K562 (cell line): ENCODE measurements at regions not wholly inside any gene's neighbourhood (a gene's known extent, or its start where the extent isn't known, plus 50 kb on each side); places are given as distances from the start of the nearest gene placed in this dataset.

ENCODE experiments used
- ATAC-seq: fragments of 200-7000 bp; cut with Tn5 transposase; 3 replicates; pipeline ENCODE4 v1.9.1; 2020; ENCODE audit warnings: moderate library complexity
- BruUV-seq: library from RNA; stranded (reverse); fragments of 400-500 nt; replicated peaks from 2 replicates; lab custom pipeline; 2021; lab: Mats Ljungman, UMichigan
- CTCF ChIA-PET: fragments of 300-600 bp; formaldehyde crosslinking; extraction: SDS; loops from one replicate; lab custom pipeline; 2021; ENCODE audit warnings: low intra/inter-chr PET ratio; lab: Yijun Ruan, JAX
- POLR2A ChIA-PET: fragments of 300-600, 350-650 bp; sonication (Branson Sonifier 250); formaldehyde crosslinking; extraction: SDS; loops from one replicate; lab custom pipeline; 2021; ENCODE audit warnings: antibody characterized with exemption, inconsistent platforms; lab: Yijun Ruan, JAX
- DNase-seq, 4 experiments: peaks; one replicate each; pipeline versions ENCODE4 v3.0.0 to v3.0.0-alpha.2; 2011 to 2018; ENCODE audit warnings: low spot score in 3 of 4, mixed read lengths in 3 of 4; ENCODE audit errors: extremely low read depth in 1 of 4
- FAIRE-seq: peaks from 2 replicates; lab custom pipeline; 2011; peaks lifted over from hg19 to GRCh38; lab: Jason Lieb, UNC
- H2AFZ ChIP-seq: 2 replicates; pipeline ENCODE4 v1.6.0; 2011; ENCODE audit warnings: low read depth, low read length, control low read depth, inconsistent platforms
- H3K27ac ChIP-seq: fragments of 200-600 bp; 3 replicates; pipeline ENCODE4 v1.8.0; 2011; ENCODE audit warnings: low read depth, mild to moderate bottlenecking, control low read depth, inconsistent platforms, low read length, moderate library complexity, mixed read lengths; ENCODE audit errors: extremely low read depth
- H3K27me3 ChIP-seq, 2 experiments: fragments of 300-600 bp in 1 of 2; 2 replicates in 1 of 2; 3 replicates in 1 of 2; pipeline versions ENCODE4 v1.6.0 to v1.8.0; 2011; ENCODE audit warnings: inconsistent platforms in 2 of 2, low read length in 2 of 2, mild to moderate bottlenecking in 1 of 2, mixed read lengths in 1 of 2, moderate library complexity in 1 of 2; ENCODE audit not compliant: control insufficient read depth in 2 of 2, insufficient read depth in 2 of 2
- H3K36me3 ChIP-seq: fragments of 300-600 bp; 3 replicates; pipeline ENCODE4 v1.8.0; 2011; ENCODE audit warnings: mild to moderate bottlenecking, low read length, inconsistent platforms; ENCODE audit not compliant: control insufficient read depth, insufficient read depth
- H3K4me1 ChIP-seq, 2 experiments: fragments of 200-600 bp in 1 of 2; replicated peaks in 1 of 2; 2 replicates in 1 of 2; 3 replicates in 1 of 2; pipeline versions ENCODE4 v1.5.1 to v1.8.0; 2011; ENCODE audit warnings: inconsistent platforms in 2 of 2, low read length in 2 of 2, mild to moderate bottlenecking in 1 of 2, mixed read lengths in 1 of 2, moderate library complexity in 1 of 2; ENCODE audit not compliant: control insufficient read depth in 2 of 2, insufficient read depth in 2 of 2
- H3K4me2 ChIP-seq: 2 replicates; pipeline ENCODE4 v1.6.1; 2011; ENCODE audit warnings: low read length, control low read depth, inconsistent platforms, mixed read lengths; ENCODE audit not compliant: insufficient read depth
- H3K4me3 ChIP-seq: fragments of 200-600 bp; sonication (generic), shearing (Covaris generic); 2 replicates; pipeline ENCODE4 v1.5.1; 2016; ENCODE audit warnings: control low read depth, inconsistent platforms
- H3K79me2 ChIP-seq: fragments of 200-600 bp; 3 replicates; pipeline ENCODE4 v1.8.0; 2011; ENCODE audit warnings: low read length, inconsistent platforms; ENCODE audit not compliant: control insufficient read depth, insufficient read depth
- H3K9ac ChIP-seq, 2 experiments: 2 replicates each; pipeline versions ENCODE4 v1.6.0 to v1.6.1; 2011; ENCODE audit warnings: low read depth in 2 of 2, low read length in 2 of 2, control low read depth in 1 of 2, inconsistent platforms in 1 of 2, mild to moderate bottlenecking in 1 of 2, mixed read lengths in 1 of 2; ENCODE audit not compliant: insufficient read depth in 1 of 2
- H3K9me1 ChIP-seq: one replicate; pipeline ENCODE4 v1.6.0; 2011; ENCODE audit warnings: inconsistent platforms, mild to moderate bottlenecking, low read length, moderate library complexity; ENCODE audit not compliant: control insufficient read depth, insufficient read depth
- H3K9me3 ChIP-seq: replicated peaks from 2 replicates; pipeline ENCODE4 v1.5.1; 2011; ENCODE audit warnings: low read depth, low read length, inconsistent platforms; ENCODE audit not compliant: control insufficient read depth, insufficient read depth
- H4K20me1 ChIP-seq: replicated peaks from 2 replicates; pipeline ENCODE4 v1.6.1; 2011; ENCODE audit warnings: low read length, inconsistent platforms, mixed read lengths; ENCODE audit not compliant: control insufficient read depth, insufficient read depth
- ZNF780A ChIP-seq: fragments of 250-450 bp; sonication (Bioruptor Pico); IDR thresholded peaks from 2 replicates; pipeline ENCODE4 v1.5.0; 2021; ENCODE audit warnings: mild to moderate bottlenecking
- WGBS: fragments of 100-300 bp; shearing (Covaris generic); methylation state at CpG from one replicate; pipeline ENCODE4 v1.1.6; 2016; ENCODE audit warnings: low coverage, mixed read lengths; ENCODE audit not compliant: insufficient coverage; ENCODE audit errors: missing lambda C conversion rate; 5-methylcytosine and 5-hydroxymethylcytosine counted together
- in situ Hi-C: fragments of 300-500 bp; cut with MboI; formaldehyde crosslinking; loops from 4 replicates; pipeline ENCODE4 v1.15.0; 2018; ENCODE audit warnings: inconsistent platforms, mixed read lengths
- intact Hi-C: fragments of 100-400 bp; cut with micrococcal nuclease; formaldehyde crosslinking; loops from 2 replicates; pipeline ENCODE4 v1.14.2; 2022
- TF ChIP-seq, protein P1 (sequence below), 2 experiments: IDR thresholded peaks in 1 of 2; conservative IDR thresholded peaks in 1 of 2; 2 replicates each; pipeline ENCODE4 v1.6.1; 2016; ENCODE audit warnings: low read depth in 2 of 2, mild to moderate bottlenecking in 1 of 2, missing compliant biosample characterization in 1 of 2, missing genetic modification characterization in 1 of 2, moderate library complexity in 1 of 2
- TF ChIP-seq, protein P2 (sequence below): fragments of 250-450 bp; sonication (Bioruptor Pico); IDR thresholded peaks from 2 replicates; pipeline ENCODE4 v1.5.0; 2020; ENCODE audit warnings: mild to moderate bottlenecking, borderline replicate concordance

DNA sequence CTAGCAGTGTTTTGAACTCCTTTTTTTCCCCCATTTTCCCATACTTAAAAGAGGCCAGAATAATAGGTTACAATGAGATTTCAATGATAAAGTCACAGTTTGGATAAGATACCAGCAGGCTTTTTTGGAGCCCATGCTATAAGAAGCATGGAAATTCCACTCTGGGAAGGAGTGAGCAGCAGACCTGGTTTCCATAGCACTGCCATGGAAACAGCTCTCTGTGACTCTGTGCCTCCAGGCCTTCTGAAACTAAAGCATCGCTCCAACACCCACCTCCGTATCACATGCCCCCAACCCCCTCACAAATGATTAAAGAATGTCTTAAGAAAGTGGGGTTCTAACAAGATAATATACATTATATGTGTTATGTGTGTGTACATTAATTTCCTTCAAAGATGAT, 165.0 kb downstream of the GRIN2B start:
- WGBS = 0% methylated on average over 2 of the region's 2 CpGs
- Histone ChIP-seq H3K27me3 (no peaks in the 10 kb centered on the region), H3K36me3 (no peaks in the 10 kb centered on the region), H3K9me1 (no peaks in the 10 kb centered on the region), H3K27ac (no peak overlapping the region), H4K20me1 (no peaks in the 10 kb centered on the region), H3K4me3 (no peak overlapping the region), H2AFZ (no peak overlapping the region), H3K9ac (no peak overlapping the region), H3K9me3 (no peaks in the 10 kb centered on the region), H3K4me2 (no peak overlapping the region), H3K79me2 (no peaks in the 10 kb centered on the region), H3K4me1 (no peaks in the 10 kb centered on the region)
- no TSS peak for BruUV-seq
- in situ Hi-C loops = no loop called here
- ChIA-PET CTCF (no interaction called here), POLR2A (no interaction called here)
- intact Hi-C loops = no loop called here
- TF ChIP-seq, protein P1, sequence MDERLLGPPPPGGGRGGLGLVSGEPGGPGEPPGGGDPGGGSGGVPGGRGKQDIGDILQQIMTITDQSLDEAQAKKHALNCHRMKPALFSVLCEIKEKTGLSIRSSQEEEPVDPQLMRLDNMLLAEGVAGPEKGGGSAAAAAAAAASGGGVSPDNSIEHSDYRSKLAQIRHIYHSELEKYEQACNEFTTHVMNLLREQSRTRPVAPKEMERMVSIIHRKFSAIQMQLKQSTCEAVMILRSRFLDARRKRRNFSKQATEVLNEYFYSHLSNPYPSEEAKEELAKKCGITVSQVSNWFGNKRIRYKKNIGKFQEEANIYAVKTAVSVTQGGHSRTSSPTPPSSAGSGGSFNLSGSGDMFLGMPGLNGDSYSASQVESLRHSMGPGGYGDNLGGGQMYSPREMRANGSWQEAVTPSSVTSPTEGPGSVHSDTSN (CRISPR knock-in tag; IDR thresholded peaks at IDR 0.05; ENCODE audit: low read depth) = no peak
- TF ChIP-seq, protein P1 (tag; conservative IDR thresholded peaks at IDR 0.05; ENCODE audit: low read depth) = no peak
- FAIRE-seq (no peak), ATAC-seq (no peak), DNase-seq (no peak)

DNA sequence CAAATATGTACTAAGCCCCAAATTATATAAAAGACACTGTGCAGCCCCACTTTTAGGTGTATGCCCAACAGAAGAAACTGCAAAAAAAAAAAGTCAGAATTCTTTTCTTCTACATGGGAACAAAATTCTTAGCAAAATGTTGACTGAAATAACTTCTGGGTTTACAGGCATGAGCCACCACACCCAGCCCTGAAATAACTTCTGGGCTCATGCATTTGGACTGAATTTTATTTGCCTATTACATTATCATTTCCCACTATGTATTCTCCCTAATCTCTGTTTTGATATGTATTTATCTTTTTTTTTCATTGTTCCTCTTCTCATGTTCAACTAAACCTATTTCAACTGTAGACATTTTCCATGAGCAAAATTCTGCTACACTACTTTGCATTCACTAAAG, 169.2 kb downstream of the GRIN2B start:
- in situ Hi-C loops (no loop called here), intact Hi-C loops (no loop called here)
- H3K9me3 ChIP-seq = no peaks in the 10 kb centered on the region
- TF ChIP-seq ZNF780A (CRISPR knock-in tag) = no peak
- TF ChIP-seq, protein P2, sequence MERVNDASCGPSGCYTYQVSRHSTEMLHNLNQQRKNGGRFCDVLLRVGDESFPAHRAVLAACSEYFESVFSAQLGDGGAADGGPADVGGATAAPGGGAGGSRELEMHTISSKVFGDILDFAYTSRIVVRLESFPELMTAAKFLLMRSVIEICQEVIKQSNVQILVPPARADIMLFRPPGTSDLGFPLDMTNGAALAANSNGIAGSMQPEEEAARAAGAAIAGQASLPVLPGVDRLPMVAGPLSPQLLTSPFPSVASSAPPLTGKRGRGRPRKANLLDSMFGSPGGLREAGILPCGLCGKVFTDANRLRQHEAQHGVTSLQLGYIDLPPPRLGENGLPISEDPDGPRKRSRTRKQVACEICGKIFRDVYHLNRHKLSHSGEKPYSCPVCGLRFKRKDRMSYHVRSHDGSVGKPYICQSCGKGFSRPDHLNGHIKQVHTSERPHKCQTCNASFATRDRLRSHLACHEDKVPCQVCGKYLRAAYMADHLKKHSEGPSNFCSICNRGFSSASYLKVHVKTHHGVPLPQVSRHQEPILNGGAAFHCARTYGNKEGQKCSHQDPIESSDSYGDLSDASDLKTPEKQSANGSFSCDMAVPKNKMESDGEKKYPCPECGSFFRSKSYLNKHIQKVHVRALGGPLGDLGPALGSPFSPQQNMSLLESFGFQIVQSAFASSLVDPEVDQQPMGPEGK (CRISPR knock-in tag) = no peak
- no peak overlapping the region for H3K4me3 ChIP-seq
- ChIA-PET POLR2A (no interaction called here), CTCF (no interaction called here)
- BruUV-seq = no TSS peak
- no peaks in the 10 kb centered on the region for H3K36me3 ChIP-seq
- ATAC-seq = no peak
- H3K9me1 ChIP-seq = no peaks in the 10 kb centered on the region
- H3K4me2 ChIP-seq = no peak overlapping the region
- no peak for DNase-seq
- H3K79me2 ChIP-seq = no peaks in the 10 kb centered on the region
- no peak overlapping the region for H3K27ac ChIP-seq
- no peak for FAIRE-seq
- H3K4me1 ChIP-seq = no peaks in the 10 kb centered on the region
- no peak overlapping the region for H3K9ac ChIP-seq
- no peak overlapping the region for H2AFZ ChIP-seq
- H4K20me1 ChIP-seq = no peaks in the 10 kb centered on the region
- no peaks in the 10 kb centered on the region for H3K27me3 ChIP-seq
